IMR-90 (cell line): ENCODE measurements at regions not wholly inside any gene's neighbourhood (a gene's known extent, or its start where the extent isn't known, plus 50 kb on each side); places are given as distances from the start of the nearest gene placed in this dataset.
A peak's percentile ranks its signal among the peaks of the same experiment; 100 is the strongest.

Source experiments
- ATAC-seq: fragments of 200-7000 bp; cut with Tn5 transposase; 2 replicates; pipeline ENCODE4 v1.9.1; 2020; ENCODE audit warnings: low read depth, mild to moderate bottlenecking, moderate library complexity
- BruUV-seq: library from RNA; stranded (reverse); fragments of 400-500 nt; replicated peaks from 2 replicates; lab custom pipeline; 2021; lab: Mats Ljungman, UMichigan
- CTCF ChIA-PET: fragments of 300-600 bp; formaldehyde crosslinking; extraction: SDS; loops from one replicate; lab custom pipeline; 2021; ENCODE audit warnings: antibody characterized with exemption; lab: Yijun Ruan, JAX
- POLR2A ChIA-PET: fragments of 300-600 bp; sonication (Branson Sonifier 250); formaldehyde crosslinking; loops from one replicate; lab custom pipeline; 2022; ENCODE audit warnings: antibody characterized with exemption; ENCODE audit not compliant: unreplicated experiment; lab: Charles Lee
- DNase-seq: peaks from one replicate; pipeline ENCODE4 v3.0.0; 2013
- H2AFZ ChIP-seq: replicated peaks from 2 replicates; pipeline ENCODE3; 2013; ENCODE audit warnings: low read length, mild to moderate bottlenecking; ENCODE audit not compliant: poor library complexity
- H2AK5ac ChIP-seq: 2 replicates; pipeline ENCODE4 v1.6.1; 2013; ENCODE audit warnings: low read depth, low read length, inconsistent platforms
- H2AK9ac ChIP-seq: replicated peaks from 2 replicates; pipeline ENCODE3; 2013; ENCODE audit warnings: mild to moderate bottlenecking, low read depth, low read length, moderate library complexity; ENCODE audit not compliant: poor library complexity
- H2BK120ac ChIP-seq: 2 replicates; pipeline ENCODE4 v1.6.1; 2013; ENCODE audit warnings: low read depth, low read length, inconsistent platforms
- H2BK15ac ChIP-seq: 3 replicates; pipeline ENCODE4 v1.6.1; 2013; ENCODE audit warnings: low read depth, low read length, inconsistent platforms
- H2BK20ac ChIP-seq: 2 replicates; pipeline ENCODE4 v1.6.1; 2013; ENCODE audit warnings: low read depth, mild to moderate bottlenecking, inconsistent platforms, low read length, moderate library complexity
- H2BK5ac ChIP-seq: 2 replicates; pipeline ENCODE4 v1.6.1; 2013; ENCODE audit warnings: mild to moderate bottlenecking, low read depth, low read length, inconsistent platforms; ENCODE audit not compliant: poor library complexity, severe bottlenecking
- H3K14ac ChIP-seq: replicated peaks from 2 replicates; pipeline ENCODE4 v1.6.1; 2013; ENCODE audit warnings: low read depth, low read length, inconsistent platforms
- H3K18ac ChIP-seq: 2 replicates; pipeline ENCODE4 v1.6.1; 2013; ENCODE audit warnings: low read depth, low read length, control low read depth
- H3K23ac ChIP-seq: 2 replicates; pipeline ENCODE4 v1.6.1; 2013; ENCODE audit warnings: low read depth, low read length, inconsistent platforms
- H3K27ac ChIP-seq: 2 replicates; pipeline ENCODE4 v1.5.1; 2013; ENCODE audit warnings: mild to moderate bottlenecking, control low read depth, low read length; ENCODE audit not compliant: insufficient read depth
- H3K27me3 ChIP-seq: 2 replicates; pipeline ENCODE4 v1.6.1; 2013; ENCODE audit warnings: low read length; ENCODE audit not compliant: control insufficient read depth, insufficient read depth
- H3K36me3 ChIP-seq: 2 replicates; pipeline ENCODE4 v1.6.1; 2013; ENCODE audit warnings: low read length, mixed read lengths; ENCODE audit not compliant: control insufficient read depth, insufficient read depth
- H3K4ac ChIP-seq: 2 replicates; pipeline ENCODE4 v1.6.1; 2013; ENCODE audit warnings: low read depth, low read length, inconsistent platforms
- H3K4me1 ChIP-seq: 2 replicates; pipeline ENCODE4 v1.6.1; 2013; ENCODE audit warnings: low read length, mixed read lengths; ENCODE audit not compliant: control insufficient read depth, insufficient read depth
- H3K4me2 ChIP-seq: 2 replicates; pipeline ENCODE4 v1.6.1; 2013; ENCODE audit warnings: low read depth, mild to moderate bottlenecking, control low read depth, low read length, moderate library complexity
- H3K4me3 ChIP-seq: 2 replicates; pipeline ENCODE4 v1.5.1; 2013; ENCODE audit warnings: low read depth, mild to moderate bottlenecking, control low read depth, low read length, moderate library complexity; ENCODE audit not compliant: insufficient read depth
- H3K56ac ChIP-seq: 2 replicates; pipeline ENCODE4 v1.6.1; 2013; ENCODE audit warnings: low read length, inconsistent platforms; ENCODE audit not compliant: insufficient read depth; ENCODE audit errors: extremely low read depth
- H3K79me1 ChIP-seq, 2 experiments: 2 replicates each; pipeline ENCODE4 v1.6.1; 2013; ENCODE audit warnings: low read length in 2 of 2, inconsistent platforms in 1 of 2, low read depth in 1 of 2
- H3K9ac ChIP-seq: 2 replicates; pipeline ENCODE4 v1.6.1; 2013; ENCODE audit warnings: low read depth, low read length, control low read depth
- H3K9me1 ChIP-seq: 2 replicates; pipeline ENCODE4 v1.6.1; 2013; ENCODE audit warnings: low read length, inconsistent platforms; ENCODE audit not compliant: insufficient read depth
- H3K9me3 ChIP-seq: 2 replicates; pipeline ENCODE4 v1.6.1; 2013; ENCODE audit warnings: low read length; ENCODE audit not compliant: control insufficient read depth, insufficient read depth
- H4K20me1 ChIP-seq: 2 replicates; pipeline ENCODE4 v1.6.1; 2013; ENCODE audit warnings: low read length, inconsistent platforms; ENCODE audit not compliant: insufficient read depth
- H4K5ac ChIP-seq: 2 replicates; pipeline ENCODE4 v1.6.1; 2013; ENCODE audit warnings: mild to moderate bottlenecking, low read depth, low read length, control low read depth
- H4K8ac ChIP-seq, 2 experiments: 2 replicates each; pipeline ENCODE4 v1.6.1; 2013; ENCODE audit warnings: low read depth in 2 of 2, low read length in 2 of 2, control low read depth in 1 of 2, inconsistent platforms in 1 of 2
- H4K91ac ChIP-seq: 2 replicates; pipeline ENCODE4 v1.6.1; 2013; ENCODE audit warnings: low read depth, low read length, inconsistent platforms; ENCODE audit not compliant: insufficient read depth
- BHLHE40 ChIP-seq: fragments of 150-350 bp; IDR thresholded peaks from 2 replicates; pipeline ENCODE4 v1.6.1; 2016; ENCODE audit warnings: mild to moderate bottlenecking, low read depth, low read length
- MXI1 ChIP-seq: IDR thresholded peaks from 2 replicates; pipeline ENCODE4 v1.6.1; 2012; ENCODE audit warnings: low read depth, mild to moderate bottlenecking, low read length, moderate library complexity, borderline replicate concordance
- POLR2A ChIP-seq: IDR thresholded peaks from 2 replicates; pipeline ENCODE4 v1.6.1; 2012; ENCODE audit warnings: mild to moderate bottlenecking, low read depth, low read length
- RCOR1 ChIP-seq: IDR thresholded peaks from 2 replicates; pipeline ENCODE4 v1.6.1; 2012; ENCODE audit warnings: mild to moderate bottlenecking, low read length, improper control_type of control experiment; ENCODE audit not compliant: insufficient replicate concordance
- SMC3 ChIP-seq: fragments of 150-350 bp; IDR thresholded peaks from 2 replicates; pipeline ENCODE4 v1.6.1; 2016; ENCODE audit warnings: low read depth, mild to moderate bottlenecking, antibody characterized with exemption, low read length, moderate library complexity
- WGBS, 2 experiments: methylation state at CpG; one replicate each; pipeline versions ENCODE4 v1.1.5 to v1.1.7; 2013; ENCODE audit warnings: missing lambda C conversion rate in 2 of 2; ENCODE audit not compliant: insufficient read length in 1 of 2; ENCODE audit errors: extremely low coverage in 2 of 2; 5-methylcytosine and 5-hydroxymethylcytosine counted together
- dilution Hi-C: fragments of 300-500 bp; cut with HindIII; formaldehyde crosslinking; loops from one replicate; pipeline ENCODE4 v1.14.3; 2018; ENCODE audit warnings: low sequenced_read_pairs; ENCODE audit not compliant: unreplicated experiment
- in situ Hi-C: fragments of 300-500 bp; cut with MboI; formaldehyde crosslinking; loops from 3 replicates; pipeline ENCODE4 v1.14.3; 2019; ENCODE audit warnings: low sequenced_read_pairs, inconsistent platforms, mixed read lengths
- intact Hi-C: fragments of 100-400 bp; cut with micrococcal nuclease; formaldehyde crosslinking; loops from 2 replicates; pipeline ENCODE4 v1.10.0; 2022
- TF ChIP-seq, protein P1 (sequence below): fragments of 150-350 bp; IDR thresholded peaks from 2 replicates; pipeline ENCODE4 v1.6.1; 2017; ENCODE audit warnings: mild to moderate bottlenecking, antibody characterized with exemption, low read length, low read depth

DNA sequence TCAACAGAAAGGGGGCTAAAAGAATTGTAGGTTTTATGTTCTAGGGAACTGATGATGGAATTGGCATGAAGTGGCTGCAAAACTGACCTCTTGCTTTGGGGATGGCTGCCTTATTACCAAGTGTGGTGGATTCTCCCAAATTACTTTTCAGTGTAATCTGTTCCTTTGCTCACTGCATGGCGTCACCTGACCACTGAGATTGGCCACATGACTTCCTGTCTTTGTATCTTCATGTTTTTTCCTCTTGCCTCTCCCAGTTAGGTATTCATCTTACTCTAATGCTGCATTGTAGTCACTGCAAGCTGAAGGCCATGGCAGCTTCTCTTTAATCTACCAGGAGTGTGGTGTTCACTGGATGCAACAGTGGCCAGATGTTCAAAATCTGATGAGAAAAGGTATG, 257.7 kb upstream of the TNP1 start:
- no peaks in the 10 kb centered on the region for H3K79me1 ChIP-seq
- H3K4me3 ChIP-seq = no peak overlapping the region
- TF ChIP-seq RCOR1 (no peak), SMC3 (no peak), MXI1 (no peak), POLR2A (no peak), BHLHE40 (no peak)
- TF ChIP-seq, protein P1, sequence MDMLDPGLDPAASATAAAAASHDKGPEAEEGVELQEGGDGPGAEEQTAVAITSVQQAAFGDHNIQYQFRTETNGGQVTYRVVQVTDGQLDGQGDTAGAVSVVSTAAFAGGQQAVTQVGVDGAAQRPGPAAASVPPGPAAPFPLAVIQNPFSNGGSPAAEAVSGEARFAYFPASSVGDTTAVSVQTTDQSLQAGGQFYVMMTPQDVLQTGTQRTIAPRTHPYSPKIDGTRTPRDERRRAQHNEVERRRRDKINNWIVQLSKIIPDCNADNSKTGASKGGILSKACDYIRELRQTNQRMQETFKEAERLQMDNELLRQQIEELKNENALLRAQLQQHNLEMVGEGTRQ = peak; percentile 34; the same call in 1 of the 2 replicates
- H2BK120ac ChIP-seq = no peak overlapping the region
- no peak overlapping the region for H2AK5ac ChIP-seq
- no peak overlapping the region for H3K4ac ChIP-seq
- no peaks in the 10 kb centered on the region for H3K27me3 ChIP-seq
- H2AK9ac ChIP-seq = no peak overlapping the region
- WGBS, 2 experiments = 100% methylated on average over 1 of the region's 1 CpG; no CpG with 5 or more reads in 1 of the 2 experiments
- intact Hi-C loops (no loop called here), dilution Hi-C loops (no loop called here), in situ Hi-C loops (no loop called here)
- H3K14ac ChIP-seq = no peak overlapping the region
- no peak overlapping the region for H3K27ac ChIP-seq
- ChIA-PET POLR2A (no interaction called here), CTCF (no interaction called here)
- H3K4me1 ChIP-seq = no peaks in the 10 kb centered on the region; the same call in 1 of the 2 replicates
- no peak overlapping the region for H2BK5ac ChIP-seq
- no peak overlapping the region for H2BK20ac ChIP-seq
- H2BK15ac ChIP-seq = no peak overlapping the region
- no peaks in the 10 kb centered on the region for H3K9me1 ChIP-seq
- H3K23ac ChIP-seq = no peak overlapping the region
- H3K18ac ChIP-seq = no peak overlapping the region
- H3K36me3 ChIP-seq = no peaks in the 10 kb centered on the region
- no peak overlapping the region for H4K91ac ChIP-seq
- DNase-seq = no peak
- H4K8ac ChIP-seq = no peak overlapping the region
- ATAC-seq = no peak
- no peak overlapping the region for H2AFZ ChIP-seq
- H3K56ac ChIP-seq = no peak overlapping the region
- no peak overlapping the region for H3K4me2 ChIP-seq
- no peaks in the 10 kb centered on the region for H3K9me3 ChIP-seq
- BruUV-seq = no TSS peak
- no peak overlapping the region; the same call in 1 of the 2 replicates for H3K9ac ChIP-seq
- no peak overlapping the region for H4K5ac ChIP-seq
- no peaks in the 10 kb centered on the region for H4K20me1 ChIP-seq
